A673 (cell line): ENCODE measurements at regions not wholly inside any gene's neighbourhood (a gene's known extent, or its start where the extent isn't known, plus 50 kb on each side); places are given as distances from the start of the nearest gene placed in this dataset.

ENCODE experiments used
- BruUV-seq: library from RNA; stranded (reverse); fragments of 400-500 nt; replicated peaks from 2 replicates; lab custom pipeline; 2021; lab: Mats Ljungman, UMichigan
- CTCF ChIA-PET: fragments of 300-600 bp; sonication (Branson Sonifier 250); formaldehyde crosslinking; loops from one replicate; lab custom pipeline; 2022; ENCODE audit warnings: antibody characterized with exemption; lab: Charles Lee
- POLR2A ChIA-PET: fragments of 300-600 bp; sonication (Branson Sonifier 250); formaldehyde crosslinking; loops from one replicate; lab custom pipeline; 2022; ENCODE audit warnings: antibody characterized with exemption; ENCODE audit not compliant: low non-redundant PET; lab: Charles Lee
- DNase-seq: peaks from one replicate; pipeline ENCODE4 v3.0.0-alpha.2; 2015; ENCODE audit warnings: low spot score
- H3K27ac ChIP-seq: fragments of 200-600 bp; sonication (generic); 2 replicates; pipeline ENCODE4 v1.5.1; 2016; ENCODE audit warnings: mixed run types, low read depth, mild to moderate bottlenecking, mixed read lengths, antibody characterized with exemption, low read length; ENCODE audit not compliant: poor library complexity, severe bottlenecking
- H3K27me3 ChIP-seq: fragments of 200-600 bp; sonication (generic); replicated peaks from 2 replicates; pipeline ENCODE4 v1.6.1; 2017; ENCODE audit warnings: mixed run types, low read depth, mild to moderate bottlenecking, mixed read lengths, antibody characterized with exemption, low read length; ENCODE audit not compliant: insufficient read depth, poor library complexity
- H3K36me3 ChIP-seq: fragments of 200-600 bp; sonication (generic); 2 replicates; pipeline ENCODE4 v1.6.1; 2016; ENCODE audit warnings: mixed run types, mild to moderate bottlenecking, mixed read lengths, antibody characterized with exemption, low read length; ENCODE audit not compliant: insufficient read depth, poor library complexity, severe bottlenecking
- H3K4me1 ChIP-seq: fragments of 200-600 bp; sonication (generic); 2 replicates; pipeline ENCODE4 v1.6.1; 2017; ENCODE audit warnings: mixed run types, mild to moderate bottlenecking, mixed read lengths, antibody characterized with exemption, low read length; ENCODE audit not compliant: insufficient read depth, poor library complexity, severe bottlenecking
- H3K4me3 ChIP-seq: fragments of 200-600 bp; sonication (generic); 2 replicates; pipeline ENCODE4 v1.5.1; 2016; ENCODE audit warnings: low read depth, mixed run types, mild to moderate bottlenecking, mixed read lengths, low read length; ENCODE audit not compliant: poor library complexity, severe bottlenecking
- H3K9me3 ChIP-seq: fragments of 200-600 bp; sonication (generic); 2 replicates; pipeline ENCODE4 v1.6.1; 2016; ENCODE audit warnings: mixed run types, low read depth, mild to moderate bottlenecking, mixed read lengths, antibody characterized with exemption, low read length; ENCODE audit not compliant: poor library complexity, severe bottlenecking
- EZH2 ChIP-seq: fragments of 200-600 bp; sonication (generic); IDR thresholded peaks from 2 replicates; pipeline ENCODE4 v1.6.1; 2017; ENCODE audit warnings: borderline replicate concordance, low read depth, mild to moderate bottlenecking, mixed read lengths, antibody characterized with exemption, low read length; ENCODE audit not compliant: poor library complexity, severe bottlenecking
- intact Hi-C: fragments of 100-400 bp; cut with micrococcal nuclease; formaldehyde crosslinking; loops from one replicate; pipeline ENCODE4 v1.10.0; 2022; ENCODE audit not compliant: unreplicated experiment
- TF ChIP-seq, protein P1 (sequence below): fragments of 300-800, 200-600 bp; sonication (generic); conservative IDR thresholded peaks from 2 replicates; pipeline ENCODE4 v1.5.1; 2017; ENCODE audit warnings: low read depth, mild to moderate bottlenecking, antibody characterized with exemption, low read length, moderate library complexity, mixed read lengths

DNA sequence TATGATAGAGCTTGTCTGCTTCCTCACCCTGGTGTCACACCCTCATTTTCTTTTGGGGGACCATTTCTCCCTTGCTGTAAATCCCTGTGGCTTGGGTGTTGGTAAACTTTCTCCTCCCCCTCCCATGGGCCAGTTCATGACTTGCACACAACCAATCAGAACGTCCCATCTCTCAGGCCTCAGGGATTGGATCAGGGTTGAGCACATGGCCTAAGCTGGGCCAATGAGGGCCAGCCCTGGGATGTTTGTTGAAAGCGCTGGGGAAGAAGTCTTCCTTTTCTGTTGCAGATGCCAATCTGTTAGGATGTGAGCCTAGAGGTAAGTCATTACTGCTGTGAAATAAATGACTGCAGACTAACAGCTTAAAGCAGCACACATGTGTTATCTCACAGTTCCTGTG, 136.7 kb downstream of the AACS start:
- ChIA-PET CTCF (no interaction called here), POLR2A (no interaction called here)
- no peak overlapping the region for H3K27ac ChIP-seq
- H3K9me3 ChIP-seq: no peaks in the 10 kb centered on the region
- H3K27me3 ChIP-seq: peaks cover 6% of the 10 kb centered on the region
- no peak for DNase-seq
- intact Hi-C loops: no loop called here
- no peaks in the 10 kb centered on the region for H3K4me1 ChIP-seq
- BruUV-seq: no TSS peak
- H3K36me3 ChIP-seq: no peaks in the 10 kb centered on the region
- H3K4me3 ChIP-seq: no peak overlapping the region
- TF ChIP-seq EZH2: no peak
- TF ChIP-seq, protein P1, sequence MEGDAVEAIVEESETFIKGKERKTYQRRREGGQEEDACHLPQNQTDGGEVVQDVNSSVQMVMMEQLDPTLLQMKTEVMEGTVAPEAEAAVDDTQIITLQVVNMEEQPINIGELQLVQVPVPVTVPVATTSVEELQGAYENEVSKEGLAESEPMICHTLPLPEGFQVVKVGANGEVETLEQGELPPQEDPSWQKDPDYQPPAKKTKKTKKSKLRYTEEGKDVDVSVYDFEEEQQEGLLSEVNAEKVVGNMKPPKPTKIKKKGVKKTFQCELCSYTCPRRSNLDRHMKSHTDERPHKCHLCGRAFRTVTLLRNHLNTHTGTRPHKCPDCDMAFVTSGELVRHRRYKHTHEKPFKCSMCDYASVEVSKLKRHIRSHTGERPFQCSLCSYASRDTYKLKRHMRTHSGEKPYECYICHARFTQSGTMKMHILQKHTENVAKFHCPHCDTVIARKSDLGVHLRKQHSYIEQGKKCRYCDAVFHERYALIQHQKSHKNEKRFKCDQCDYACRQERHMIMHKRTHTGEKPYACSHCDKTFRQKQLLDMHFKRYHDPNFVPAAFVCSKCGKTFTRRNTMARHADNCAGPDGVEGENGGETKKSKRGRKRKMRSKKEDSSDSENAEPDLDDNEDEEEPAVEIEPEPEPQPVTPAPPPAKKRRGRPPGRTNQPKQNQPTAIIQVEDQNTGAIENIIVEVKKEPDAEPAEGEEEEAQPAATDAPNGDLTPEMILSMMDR: no peak

DNA sequence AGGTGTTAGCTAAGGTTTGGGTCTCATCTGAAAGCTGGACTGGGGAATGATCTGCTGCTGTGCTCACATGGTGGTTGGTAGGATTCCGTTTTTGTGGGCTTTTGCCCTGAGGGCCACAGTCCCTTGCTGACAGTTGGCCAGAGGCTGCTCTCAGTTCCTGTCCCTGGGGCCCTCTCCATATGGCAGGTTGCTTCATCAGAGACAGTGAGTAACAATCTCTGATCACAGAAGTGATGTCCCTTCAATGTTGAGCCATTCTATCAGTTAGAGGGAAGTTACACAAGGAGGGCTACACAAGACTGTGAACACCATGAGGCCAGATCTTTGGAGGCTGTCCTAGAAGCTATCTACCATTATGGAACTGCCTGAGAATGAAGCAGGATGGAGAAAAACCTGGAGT, 137.2 kb downstream of the AACS start:
- H3K4me3 ChIP-seq: no peak overlapping the region
- BruUV-seq: no TSS peak
- no peaks in the 10 kb centered on the region for H3K9me3 ChIP-seq
- peaks cover 6% of the 10 kb centered on the region for H3K27me3 ChIP-seq
- no peak overlapping the region for H3K27ac ChIP-seq
- H3K36me3 ChIP-seq: no peaks in the 10 kb centered on the region
- CTCF ChIA-PET: interaction anchor here (1.0 kb wide), 1 partner anchor 16 kb away, joined by 3 read pairs; the partner anchor contains the start of gene TMEM132B
- POLR2A ChIA-PET: no interaction called here
- no peak for TF ChIP-seq EZH2
- TF ChIP-seq, protein P1: no peak
- no peaks in the 10 kb centered on the region for H3K4me1 ChIP-seq
- DNase-seq: no peak
- intact Hi-C loops: no loop called here

DNA sequence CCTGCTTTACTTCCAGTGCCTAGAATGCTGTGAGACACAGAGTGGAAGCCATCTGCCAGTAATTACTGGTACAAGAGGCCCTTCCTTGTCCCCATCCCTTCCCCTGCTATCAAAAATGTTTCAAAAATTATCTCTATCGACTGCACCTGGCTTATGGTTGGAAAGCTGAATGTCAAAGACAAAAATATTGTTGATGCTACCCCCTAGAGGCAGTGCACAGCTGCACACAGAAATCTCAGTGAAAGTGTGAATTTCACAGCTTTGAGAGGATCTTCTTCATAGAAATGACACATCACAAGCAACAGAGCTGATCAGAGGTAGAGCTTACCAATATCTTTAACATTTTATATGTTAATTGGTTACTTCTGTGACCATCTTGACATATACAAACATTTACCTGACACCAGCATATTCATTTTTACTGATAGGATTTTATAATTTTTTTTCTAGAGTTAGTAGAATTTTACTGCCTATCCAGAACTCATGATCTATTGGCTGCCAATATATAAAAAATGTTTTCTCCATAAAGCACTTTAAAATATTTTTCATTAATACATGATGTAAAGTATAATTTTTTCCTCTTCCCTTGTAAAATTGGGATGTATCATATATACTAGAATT, 138.0 kb downstream of the AACS start:
- H3K27me3 ChIP-seq: peaks cover 6% of the 10 kb centered on the region
- CTCF ChIA-PET: interaction anchor here (0.6 to 1.0 kb wide), 2 partner anchors 17 to 378 kb away, joined by 3 to 5 read pairs; partner anchors contain the start of gene TMEM132B
- DNase-seq: peak; percentile 35
- no TSS peak for BruUV-seq
- no peak overlapping the region for H3K27ac ChIP-seq
- intact Hi-C loops: no loop called here
- H3K9me3 ChIP-seq: no peaks in the 10 kb centered on the region
- H3K36me3 ChIP-seq: no peaks in the 10 kb centered on the region
- TF ChIP-seq, protein P1: peak; percentile 74
- no peak for TF ChIP-seq EZH2
- no peaks in the 10 kb centered on the region for H3K4me1 ChIP-seq
- POLR2A ChIA-PET: no interaction called here
- H3K4me3 ChIP-seq: no peak overlapping the region
